ENCODE measurements at regions not wholly inside any gene's neighbourhood (a gene's known extent, or its start where the extent isn't known, plus 50 kb on each side); places are given as distances from the start of the nearest gene placed in this dataset.

DNA sequence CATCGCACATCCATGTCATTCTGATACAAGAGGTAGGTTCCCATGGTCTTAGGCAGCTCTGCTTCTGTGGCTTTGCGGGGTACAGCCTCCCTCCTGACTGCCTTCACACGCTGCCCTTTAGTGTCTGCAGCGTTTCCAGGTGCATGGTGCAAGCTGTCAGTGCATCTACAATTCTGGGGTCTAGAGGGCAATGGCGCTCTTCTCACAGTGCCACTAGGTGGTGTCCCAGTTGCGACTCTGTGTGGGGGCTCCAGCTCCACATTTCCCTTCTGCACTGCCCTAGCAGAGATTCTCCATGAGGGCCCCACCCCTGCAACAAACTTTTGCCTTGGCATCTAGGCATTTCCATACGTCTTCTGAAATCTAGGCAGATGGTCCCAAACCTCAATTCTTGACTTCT, 138.2 kb upstream of the BRINP3 start:
- Histone ChIP-seq H3K27ac (ENCODE audit: control insufficient read depth, insufficient read depth, low read length) (no peak overlapping the region), H3K27me3 (ENCODE audit: control insufficient read depth, extremely low read depth, insufficient read depth, low read length) (no peaks in the 10 kb centered on the region), H3K36me3 (ENCODE audit: control insufficient read depth in 2 of 2, extremely low read depth in 1 of 2, insufficient read depth in 2 of 2, low read length in 2 of 2) (no peaks in the 10 kb centered on the region), H3K4me1 (ENCODE audit: control insufficient read depth, extremely low read depth, insufficient read depth, low read length) (no peaks in the 10 kb centered on the region), H3K9me3 (ENCODE audit: control insufficient read depth, low read depth, low read length) (no peaks in the 10 kb centered on the region), H4K20me1 (ENCODE audit: control insufficient read depth, extremely low read depth, insufficient read depth, low read length) (no peaks in the 10 kb centered on the region), H3K79me2 (ENCODE audit: control insufficient read depth, insufficient read depth, low read length) (no peaks in the 10 kb centered on the region), H3K9ac (ENCODE audit: control insufficient read depth, extremely low read depth, insufficient read depth, low read length) (no peak overlapping the region), H2AFZ (ENCODE audit: control insufficient read depth, low read length) (no peak overlapping the region), H3K9me1 (ENCODE audit: control insufficient read depth, extremely low read depth, insufficient read depth, low read length) (no peaks in the 10 kb centered on the region), H3K4me3 (ENCODE audit: control insufficient read depth in 2 of 3, extremely low read depth in 1 of 3, insufficient read depth in 2 of 3, low read depth in 1 of 3, low read length in 3 of 3) (no peak overlapping the region), H3K4me2 (ENCODE audit: control insufficient read depth, extremely low read depth, insufficient read depth, low read depth, low read length) (no peak overlapping the region)
- dilution Hi-C loops (cut with MboI; ENCODE audit: extremely low pct_ligation_motif_present, low sequenced_read_pairs): no loop called here
- FAIRE-seq (no peak), DNase-seq (ENCODE audit: low read depth, low spot score) (no peak)
- TF ChIP-seq, protein P1, sequence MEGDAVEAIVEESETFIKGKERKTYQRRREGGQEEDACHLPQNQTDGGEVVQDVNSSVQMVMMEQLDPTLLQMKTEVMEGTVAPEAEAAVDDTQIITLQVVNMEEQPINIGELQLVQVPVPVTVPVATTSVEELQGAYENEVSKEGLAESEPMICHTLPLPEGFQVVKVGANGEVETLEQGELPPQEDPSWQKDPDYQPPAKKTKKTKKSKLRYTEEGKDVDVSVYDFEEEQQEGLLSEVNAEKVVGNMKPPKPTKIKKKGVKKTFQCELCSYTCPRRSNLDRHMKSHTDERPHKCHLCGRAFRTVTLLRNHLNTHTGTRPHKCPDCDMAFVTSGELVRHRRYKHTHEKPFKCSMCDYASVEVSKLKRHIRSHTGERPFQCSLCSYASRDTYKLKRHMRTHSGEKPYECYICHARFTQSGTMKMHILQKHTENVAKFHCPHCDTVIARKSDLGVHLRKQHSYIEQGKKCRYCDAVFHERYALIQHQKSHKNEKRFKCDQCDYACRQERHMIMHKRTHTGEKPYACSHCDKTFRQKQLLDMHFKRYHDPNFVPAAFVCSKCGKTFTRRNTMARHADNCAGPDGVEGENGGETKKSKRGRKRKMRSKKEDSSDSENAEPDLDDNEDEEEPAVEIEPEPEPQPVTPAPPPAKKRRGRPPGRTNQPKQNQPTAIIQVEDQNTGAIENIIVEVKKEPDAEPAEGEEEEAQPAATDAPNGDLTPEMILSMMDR (optimal IDR thresholded peaks at IDR 0.05 in 1 of 3, IDR thresholded peaks at IDR 0.05 in 1 of 3, conservative IDR thresholded peaks at IDR 0.05 in 1 of 3; ENCODE audit: extremely low read depth in 1 of 3, insufficient read depth in 2 of 3, low read length in 3 of 3): no peak
- no peak for TF ChIP-seq EZH2 (IDR thresholded peaks at IDR 0.05; ENCODE audit: low read length)

DNA sequence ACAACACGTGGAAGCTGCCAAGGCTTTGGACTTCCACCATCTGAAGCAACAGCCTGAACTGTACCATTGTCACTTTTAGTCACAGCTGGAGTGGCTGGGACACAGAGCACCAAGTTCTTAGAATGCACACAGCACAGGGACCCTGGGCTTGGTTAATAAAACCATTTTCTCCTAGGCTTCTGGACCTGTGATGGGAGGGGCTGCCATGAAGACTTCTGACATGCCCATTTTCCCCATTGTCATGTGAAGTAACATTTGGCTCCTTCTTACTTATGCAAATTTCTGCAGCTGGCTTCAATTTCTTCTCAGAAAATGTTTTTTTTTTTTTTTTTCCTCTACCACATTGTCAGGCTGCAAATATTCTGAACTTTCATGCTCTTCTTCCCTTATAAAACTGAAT, 138.6 kb upstream of the BRINP3 start:
- no peak overlapping the region for H3K27ac ChIP-seq (ENCODE audit: control insufficient read depth, insufficient read depth, low read length)
- dilution Hi-C loops (cut with MboI; ENCODE audit: extremely low pct_ligation_motif_present, low sequenced_read_pairs): no loop called here
- H3K36me3 ChIP-seq (ENCODE audit: control insufficient read depth in 2 of 2, extremely low read depth in 1 of 2, insufficient read depth in 2 of 2, low read length in 2 of 2): no peaks in the 10 kb centered on the region
- TF ChIP-seq, protein P1 (optimal IDR thresholded peaks at IDR 0.05 in 1 of 3, IDR thresholded peaks at IDR 0.05 in 1 of 3, conservative IDR thresholded peaks at IDR 0.05 in 1 of 3; ENCODE audit: extremely low read depth in 1 of 3, insufficient read depth in 2 of 3, low read length in 3 of 3): no peak
- no peak for TF ChIP-seq EZH2 (IDR thresholded peaks at IDR 0.05; ENCODE audit: low read length)
- H3K9ac ChIP-seq (ENCODE audit: control insufficient read depth, extremely low read depth, insufficient read depth, low read length): no peak overlapping the region
- H3K4me2 ChIP-seq (ENCODE audit: control insufficient read depth, extremely low read depth, insufficient read depth, low read depth, low read length): no peak overlapping the region
- no peaks in the 10 kb centered on the region for H3K9me1 ChIP-seq (ENCODE audit: control insufficient read depth, extremely low read depth, insufficient read depth, low read length)
- no peaks in the 10 kb centered on the region for H3K79me2 ChIP-seq (ENCODE audit: control insufficient read depth, insufficient read depth, low read length)
- no peak overlapping the region for H2AFZ ChIP-seq (ENCODE audit: control insufficient read depth, low read length)
- no peaks in the 10 kb centered on the region for H4K20me1 ChIP-seq (ENCODE audit: control insufficient read depth, extremely low read depth, insufficient read depth, low read length)
- FAIRE-seq (no peak), DNase-seq (ENCODE audit: low read depth, low spot score) (no peak)
- H3K9me3 ChIP-seq (ENCODE audit: control insufficient read depth, low read depth, low read length): no peaks in the 10 kb centered on the region
- H3K4me1 ChIP-seq (ENCODE audit: control insufficient read depth, extremely low read depth, insufficient read depth, low read length): no peaks in the 10 kb centered on the region
- H3K4me3 ChIP-seq (ENCODE audit: control insufficient read depth in 2 of 3, extremely low read depth in 1 of 3, insufficient read depth in 2 of 3, low read depth in 1 of 3, low read length in 3 of 3): no peak overlapping the region
- no peaks in the 10 kb centered on the region for H3K27me3 ChIP-seq (ENCODE audit: control insufficient read depth, extremely low read depth, insufficient read depth, low read length)

Measured in keratinocyte (primary cell).